ENCODE measurements at regions not wholly inside any gene's neighbourhood (a gene's known extent, or its start where the extent isn't known, plus 50 kb on each side); places are given as distances from the start of the nearest gene placed in this dataset.

GRCh38 chr5:2505217-2505616 lies 246.3 kb downstream of the IRX2 start:
- no peak for DNase-seq (ENCODE audit: low spot score)
- ATAC-seq: no peak

- DNase-seq (ENCODE audit: low spot score): no peak
- ATAC-seq: no peak
Observed at GRCh38 chr5:2502970-2503594, 248.4 kb downstream of the IRX2 start.

- no peak for ATAC-seq
- DNase-seq (ENCODE audit: low spot score): no peak
Observed at GRCh38 chr5:2499917-2500316, 251.6 kb downstream of the IRX2 start.

GRCh38 chr5:2496891-2497290 lies 254.6 kb downstream of the IRX2 start:
- DNase-seq (ENCODE audit: low spot score) (no peak), ATAC-seq (no peak)

GRCh38 chr5:2496126-2496525 lies 255.4 kb downstream of the IRX2 start:
- no peak for ATAC-seq
- no peak for DNase-seq (ENCODE audit: low spot score)

- DNase-seq (ENCODE audit: low spot score): no peak
- no peak for ATAC-seq
Observed at GRCh38 chr5:2493356-2493755, 258.1 kb downstream of the IRX2 start.

- no peak for ATAC-seq
- DNase-seq (ENCODE audit: low spot score): no peak
Observed at GRCh38 chr5:2492476-2492875, 259.0 kb downstream of the IRX2 start.

- ATAC-seq: no peak
- no peak for DNase-seq (ENCODE audit: low spot score)
Observed at GRCh38 chr5:2491846-2492245, 259.6 kb downstream of the IRX2 start.

GRCh38 chr5:2489306-2489705 lies 262.2 kb downstream of the IRX2 start:
- no peak for DNase-seq (ENCODE audit: low spot score)
- no peak for ATAC-seq

- ATAC-seq (no peak), DNase-seq (ENCODE audit: low spot score) (no peak)
Observed at GRCh38 chr5:2488593-2488992, 262.9 kb downstream of the IRX2 start.

- ATAC-seq (no peak), DNase-seq (ENCODE audit: low spot score) (no peak)
Observed at GRCh38 chr5:2487152-2487763, 264.2 kb downstream of the IRX2 start.

GRCh38 chr5:2486373-2486772 lies 265.1 kb downstream of the IRX2 start:
- DNase-seq (ENCODE audit: low spot score): no peak
- ATAC-seq: no peak

GRCh38 chr5:2482778-2483177 lies 268.7 kb downstream of the IRX2 start:
- no peak for DNase-seq (ENCODE audit: low spot score)
- no peak for ATAC-seq

- no peak for DNase-seq (ENCODE audit: low spot score)
- no peak for ATAC-seq
Observed at GRCh38 chr5:2480871-2481270, 270.6 kb downstream of the IRX2 start.

- DNase-seq (ENCODE audit: low spot score) (no peak), ATAC-seq (no peak)
Observed at GRCh38 chr5:2475902-2476301, 275.6 kb downstream of the IRX2 start.

GRCh38 chr5:2472670-2473069 lies 278.8 kb downstream of the IRX2 start:
- no peak for ATAC-seq
- no peak for DNase-seq (ENCODE audit: low spot score)

- DNase-seq (ENCODE audit: low spot score) (no peak), ATAC-seq (no peak)
Observed at GRCh38 chr5:2471152-2471879, 280.2 kb downstream of the IRX2 start.

GRCh38 chr5:2466966-2467365 lies 284.5 kb downstream of the IRX2 start:
- no peak for DNase-seq (ENCODE audit: low spot score)
- no peak for ATAC-seq

GRCh38 chr5:2465383-2465782 lies 286.1 kb downstream of the IRX2 start:
- ATAC-seq: no peak
- no peak for DNase-seq (ENCODE audit: low spot score)

- ATAC-seq (no peak), DNase-seq (ENCODE audit: low spot score) (no peak)
Observed at GRCh38 chr5:2464141-2464540, 287.3 kb downstream of the IRX2 start.

- ATAC-seq: no peak
Observed at GRCh38 chr5:2461701-2462691, 289.5 kb downstream of the IRX2 start.

More at GRCh38 chr5:2461701-2462691, 289.5 kb downstream of the IRX2 start:
- DNase-seq (ENCODE audit: low spot score): no peak
